ENCODE measurements at regions not wholly inside any gene's neighbourhood (a gene's known extent, or its start where the extent isn't known, plus 50 kb on each side); places are given as distances from the start of the nearest gene placed in this dataset.

GRCh38 chr10:129032372-129033313, 434.4 kb upstream of the MGMT start:
- no peak for TF ChIP-seq CTCF (conservative IDR thresholded peaks at IDR 0.05; ENCODE audit: low read depth, low read length)
- TF ChIP-seq EZH2 (IDR thresholded peaks at IDR 0.05; ENCODE audit: low read length, unreplicated experiment), result no peak
- TF ChIP-seq EZH2phosphoT487 (IDR thresholded peaks at IDR 0.05; ENCODE audit: borderline replicate concordance, low read length), result no peak

All from PC-3 (cell line).